ENCODE measurements at regions not wholly inside any gene's neighbourhood (a gene's known extent, or its start where the extent isn't known, plus 50 kb on each side); places are given as distances from the start of the nearest gene placed in this dataset.

DNA sequence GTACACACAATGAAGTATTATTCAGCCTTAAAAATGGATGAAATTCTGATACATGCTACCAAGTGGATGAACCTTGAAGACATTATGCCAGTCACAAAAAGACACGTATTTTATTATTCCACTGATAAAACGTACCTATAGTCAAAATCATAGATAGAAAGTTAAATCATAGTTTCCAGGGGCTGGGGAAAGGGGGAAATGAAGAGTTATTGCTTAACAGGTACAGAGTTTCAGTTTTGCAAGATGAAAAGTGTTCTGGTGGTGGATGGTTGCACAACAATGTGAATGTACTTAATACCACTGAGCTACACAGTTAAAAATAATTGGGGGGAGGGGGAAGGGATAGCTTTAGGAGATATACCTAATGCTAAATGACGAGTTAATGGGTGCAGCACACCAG is 63.5 kb upstream of the FOXN2 start:
- Histone ChIP-seq H3K9me3 (no peaks in the 10 kb centered on the region), H3K36me3 (no peaks in the 10 kb centered on the region), H3K27ac (no peak overlapping the region), H3K4me1 (no peaks in the 10 kb centered on the region), H3K9ac (ENCODE audit: low read depth in 2 of 2, low read length in 2 of 2) (no peak overlapping the region), H3K4me3 (no peak overlapping the region), H3K27me3 (no peaks in the 10 kb centered on the region)
- intact Hi-C loops (cut with DNase I): no loop called here
- no peak for DNase-seq
- TF ChIP-seq, protein P1, sequence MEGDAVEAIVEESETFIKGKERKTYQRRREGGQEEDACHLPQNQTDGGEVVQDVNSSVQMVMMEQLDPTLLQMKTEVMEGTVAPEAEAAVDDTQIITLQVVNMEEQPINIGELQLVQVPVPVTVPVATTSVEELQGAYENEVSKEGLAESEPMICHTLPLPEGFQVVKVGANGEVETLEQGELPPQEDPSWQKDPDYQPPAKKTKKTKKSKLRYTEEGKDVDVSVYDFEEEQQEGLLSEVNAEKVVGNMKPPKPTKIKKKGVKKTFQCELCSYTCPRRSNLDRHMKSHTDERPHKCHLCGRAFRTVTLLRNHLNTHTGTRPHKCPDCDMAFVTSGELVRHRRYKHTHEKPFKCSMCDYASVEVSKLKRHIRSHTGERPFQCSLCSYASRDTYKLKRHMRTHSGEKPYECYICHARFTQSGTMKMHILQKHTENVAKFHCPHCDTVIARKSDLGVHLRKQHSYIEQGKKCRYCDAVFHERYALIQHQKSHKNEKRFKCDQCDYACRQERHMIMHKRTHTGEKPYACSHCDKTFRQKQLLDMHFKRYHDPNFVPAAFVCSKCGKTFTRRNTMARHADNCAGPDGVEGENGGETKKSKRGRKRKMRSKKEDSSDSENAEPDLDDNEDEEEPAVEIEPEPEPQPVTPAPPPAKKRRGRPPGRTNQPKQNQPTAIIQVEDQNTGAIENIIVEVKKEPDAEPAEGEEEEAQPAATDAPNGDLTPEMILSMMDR (IDR thresholded peaks at IDR 0.05): no peak

GRCh38 chr2:48251437-48252148 is 62.9 kb upstream of the FOXN2 start:
- no peaks in the 10 kb centered on the region for H3K36me3 ChIP-seq
- no peaks in the 10 kb centered on the region for H3K4me1 ChIP-seq
- H3K9ac ChIP-seq (ENCODE audit: low read depth in 2 of 2, low read length in 2 of 2): no peak overlapping the region
- H3K27me3 ChIP-seq: no peaks in the 10 kb centered on the region
- no peak for DNase-seq
- TF ChIP-seq, protein P1 (IDR thresholded peaks at IDR 0.05): no peak
- intact Hi-C loops (cut with DNase I): no loop called here
- no peaks in the 10 kb centered on the region for H3K9me3 ChIP-seq
- H3K4me3 ChIP-seq: no peak overlapping the region
- no peak overlapping the region for H3K27ac ChIP-seq

- TF ChIP-seq, protein P1 (IDR thresholded peaks at IDR 0.05): no peak
- intact Hi-C loops (cut with DNase I): no loop called here
- H3K36me3 ChIP-seq: no peaks in the 10 kb centered on the region
Observed at GRCh38 chr2:48253301-48253700, 61.2 kb upstream of the FOXN2 start.

DNA sequence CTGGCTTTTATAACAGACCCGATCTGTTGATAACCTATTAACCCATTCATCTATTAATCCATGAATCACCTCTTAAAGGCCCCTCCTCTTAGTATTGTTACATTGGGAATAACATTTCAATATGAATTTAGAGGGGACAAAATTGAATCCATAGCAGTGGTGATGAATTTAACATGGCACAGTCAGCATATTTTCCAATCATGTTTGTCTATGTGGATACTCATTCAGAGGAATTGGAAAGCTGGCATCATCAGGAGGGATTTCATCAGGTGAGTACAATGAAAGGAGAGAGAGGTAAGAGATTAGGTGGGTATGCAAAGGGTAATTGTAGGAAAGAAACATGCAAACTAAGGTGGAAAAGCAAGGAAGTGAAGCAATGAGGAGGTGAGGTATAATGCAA is 59.6 kb upstream of the FOXN2 start:
- intact Hi-C loops (cut with DNase I): no loop called here
- Histone ChIP-seq H3K36me3 (no peaks in the 10 kb centered on the region), H3K9me3 (no peaks in the 10 kb centered on the region), H3K4me3 (no peak overlapping the region), H3K4me1 (no peaks in the 10 kb centered on the region), H3K27me3 (no peaks in the 10 kb centered on the region), H3K27ac (no peak overlapping the region), H3K9ac (ENCODE audit: low read depth in 2 of 2, low read length in 2 of 2) (no peak overlapping the region)
- no peak for DNase-seq
- TF ChIP-seq, protein P1 (IDR thresholded peaks at IDR 0.05): no peak

More at GRCh38 chr2:48253301-48253700, 61.2 kb upstream of the FOXN2 start:
- Histone ChIP-seq H3K9me3 (no peaks in the 10 kb centered on the region), H3K27me3 (no peaks in the 10 kb centered on the region), H3K27ac (no peak overlapping the region), H3K4me3 (no peak overlapping the region), H3K4me1 (no peaks in the 10 kb centered on the region), H3K9ac (ENCODE audit: low read depth in 2 of 2, low read length in 2 of 2) (no peak overlapping the region)
- no peak for DNase-seq

- Histone ChIP-seq H3K36me3 (no peaks in the 10 kb centered on the region), H3K9ac (ENCODE audit: low read depth in 2 of 2, low read length in 2 of 2) (no peak overlapping the region), H3K9me3 (no peaks in the 10 kb centered on the region), H3K27ac (no peak overlapping the region), H3K4me3 (no peak overlapping the region), H3K27me3 (no peaks in the 10 kb centered on the region), H3K4me1 (no peaks in the 10 kb centered on the region)
- TF ChIP-seq, protein P1 (IDR thresholded peaks at IDR 0.05): no peak
- intact Hi-C loops (cut with DNase I): no loop called here
- no peak for DNase-seq
Observed at GRCh38 chr2:48257456-48257855, 57.0 kb upstream of the FOXN2 start.

Measured in colonic mucosa (tissue), 4 donors.